DND-41 (cell line): ENCODE measurements at regions not wholly inside any gene's neighbourhood (a gene's known extent, or its start where the extent isn't known, plus 50 kb on each side); places are given as distances from the start of the nearest gene placed in this dataset.

Source experiments
- EZH2 ChIP-seq: IDR thresholded peaks from 3 replicates; pipeline ENCODE4 v1.6.1; 2012; ENCODE audit warnings: borderline replicate concordance, low read depth, mild to moderate bottlenecking, moderate library complexity, low read length, inconsistent platforms; ENCODE audit not compliant: severe bottlenecking
- TF ChIP-seq, protein P1 (sequence below): IDR thresholded peaks from 2 replicates; pipeline ENCODE4 v1.5.1; 2012; ENCODE audit warnings: borderline replicate concordance, low read length, moderate library complexity, mild to moderate bottlenecking; ENCODE audit not compliant: poor library complexity, severe bottlenecking; ENCODE audit errors: extremely low read depth

DNA sequence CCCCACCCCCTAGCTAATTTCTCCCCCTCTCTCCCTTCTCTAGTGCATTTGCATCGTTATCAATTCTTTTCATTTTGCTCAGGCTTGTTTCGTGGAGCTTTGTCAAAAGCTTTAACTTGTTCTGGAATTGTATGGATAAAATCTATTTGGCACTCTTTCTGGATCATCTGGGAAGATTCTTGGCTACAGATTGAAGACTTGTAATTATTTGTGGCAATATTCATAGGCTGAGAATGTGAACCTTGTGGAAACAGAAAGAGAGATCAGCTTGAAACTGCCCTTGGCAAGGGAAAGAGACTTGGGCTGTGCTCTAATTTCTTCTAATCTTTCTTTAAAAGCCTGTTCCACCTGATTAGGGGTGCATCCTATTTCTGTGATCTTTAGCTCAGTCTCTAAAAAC lies 340.6 kb upstream of the DAB2 start:
- no peak for TF ChIP-seq EZH2
- TF ChIP-seq, protein P1, sequence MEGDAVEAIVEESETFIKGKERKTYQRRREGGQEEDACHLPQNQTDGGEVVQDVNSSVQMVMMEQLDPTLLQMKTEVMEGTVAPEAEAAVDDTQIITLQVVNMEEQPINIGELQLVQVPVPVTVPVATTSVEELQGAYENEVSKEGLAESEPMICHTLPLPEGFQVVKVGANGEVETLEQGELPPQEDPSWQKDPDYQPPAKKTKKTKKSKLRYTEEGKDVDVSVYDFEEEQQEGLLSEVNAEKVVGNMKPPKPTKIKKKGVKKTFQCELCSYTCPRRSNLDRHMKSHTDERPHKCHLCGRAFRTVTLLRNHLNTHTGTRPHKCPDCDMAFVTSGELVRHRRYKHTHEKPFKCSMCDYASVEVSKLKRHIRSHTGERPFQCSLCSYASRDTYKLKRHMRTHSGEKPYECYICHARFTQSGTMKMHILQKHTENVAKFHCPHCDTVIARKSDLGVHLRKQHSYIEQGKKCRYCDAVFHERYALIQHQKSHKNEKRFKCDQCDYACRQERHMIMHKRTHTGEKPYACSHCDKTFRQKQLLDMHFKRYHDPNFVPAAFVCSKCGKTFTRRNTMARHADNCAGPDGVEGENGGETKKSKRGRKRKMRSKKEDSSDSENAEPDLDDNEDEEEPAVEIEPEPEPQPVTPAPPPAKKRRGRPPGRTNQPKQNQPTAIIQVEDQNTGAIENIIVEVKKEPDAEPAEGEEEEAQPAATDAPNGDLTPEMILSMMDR = no peak
